Astrocyte of the cerebellum (primary cell): ENCODE measurements at regions not wholly inside any gene's neighbourhood (a gene's known extent, or its start where the extent isn't known, plus 50 kb on each side); places are given as distances from the start of the nearest gene placed in this dataset.
"Not testable (repeated sequence)": the region's sequence is repeated elsewhere in the genome, so short reads cannot be mapped to it uniquely, and the experiment has no call there.

Experiments used
- DNase-seq: peaks from one replicate; pipeline ENCODE4 v3.0.0-alpha.2; 2011; ENCODE audit warnings: low read depth
- H3K4me3 ChIP-seq: 2 replicates; pipeline ENCODE4 v1.5.1; 2011; ENCODE audit warnings: mild to moderate bottlenecking, low read depth, low read length, moderate library complexity
- CTCF ChIP-seq: IDR thresholded peaks from 2 replicates; pipeline ENCODE4 v1.5.1; 2012; ENCODE audit warnings: low read length, low read depth, moderate library complexity, mild to moderate bottlenecking; ENCODE audit errors: missing control alignments
- in situ Hi-C: cut with HindIII; loops from 2 replicates; pipeline ENCODE4 v1.10.0; 2017; ENCODE audit warnings: low sequenced_read_pairs

GRCh38 chrX:109125304-109125703 lies 356.6 kb downstream of the GUCY2F start:
- H3K4me3 ChIP-seq = no peak overlapping the region
- in situ Hi-C loops = no loop called here
- DNase-seq = no peak
- TF ChIP-seq CTCF = no peak

- in situ Hi-C loops = no loop called here
- no peak for TF ChIP-seq CTCF
- no peak for DNase-seq
- H3K4me3 ChIP-seq = no peak overlapping the region
These were observed 353.0 kb upstream of the IRS4 start for GRCh38 chrX:109089359-109089758.

- H3K4me3 ChIP-seq = no peak overlapping the region
- in situ Hi-C loops = no loop called here
- no peak for DNase-seq
- no peak for TF ChIP-seq CTCF
These were observed 341.4 kb upstream of the IRS4 start for GRCh38 chrX:109077788-109078187.

DNA sequence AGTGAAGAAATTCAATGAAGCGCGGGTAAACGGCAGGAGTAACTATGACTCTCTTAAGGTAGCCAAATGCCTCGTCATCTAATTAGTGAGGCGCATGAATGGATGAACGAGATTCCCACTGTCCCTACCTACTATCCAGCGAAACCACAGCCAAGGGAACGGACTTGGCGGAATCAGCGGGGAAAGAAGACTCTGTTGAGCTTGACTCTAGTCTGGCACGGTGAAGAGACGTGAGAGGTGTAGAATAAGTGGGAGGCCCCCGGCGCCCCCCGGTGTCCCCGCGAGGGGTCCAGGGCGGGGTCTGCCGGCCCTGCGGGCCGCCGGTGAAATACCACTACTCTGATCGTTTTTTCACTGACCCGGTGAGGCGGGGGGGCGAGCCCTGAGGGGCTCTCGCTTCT lies 317.8 kb upstream of the IRS4 start:
- peak; percentile 13 for DNase-seq
- in situ Hi-C loops, H3K4me3 ChIP-seq: not testable (repeated sequence)

DNA sequence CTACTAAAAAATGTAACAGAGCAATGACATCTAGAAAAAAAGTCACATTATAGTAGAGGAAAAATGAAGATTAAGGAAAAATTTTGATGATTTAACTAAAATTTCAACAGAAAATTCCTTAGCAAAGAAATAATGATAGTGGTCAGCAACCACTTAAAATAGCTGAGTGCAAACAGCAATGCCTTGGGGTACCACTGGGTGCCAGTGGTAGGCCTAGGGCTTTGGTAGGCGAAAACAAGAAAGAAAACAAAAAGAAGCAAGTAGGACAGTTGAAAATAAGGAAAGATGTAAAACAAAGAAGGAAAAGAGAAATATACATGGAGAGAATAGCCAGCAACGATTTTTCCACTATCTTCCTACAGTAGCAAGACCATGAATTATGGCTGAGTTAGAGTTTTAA lies 313.5 kb upstream of the IRS4 start:
- no peak for DNase-seq
- no peak for TF ChIP-seq CTCF
- H3K4me3 ChIP-seq = no peak overlapping the region
- in situ Hi-C loops = no loop called here

DNA sequence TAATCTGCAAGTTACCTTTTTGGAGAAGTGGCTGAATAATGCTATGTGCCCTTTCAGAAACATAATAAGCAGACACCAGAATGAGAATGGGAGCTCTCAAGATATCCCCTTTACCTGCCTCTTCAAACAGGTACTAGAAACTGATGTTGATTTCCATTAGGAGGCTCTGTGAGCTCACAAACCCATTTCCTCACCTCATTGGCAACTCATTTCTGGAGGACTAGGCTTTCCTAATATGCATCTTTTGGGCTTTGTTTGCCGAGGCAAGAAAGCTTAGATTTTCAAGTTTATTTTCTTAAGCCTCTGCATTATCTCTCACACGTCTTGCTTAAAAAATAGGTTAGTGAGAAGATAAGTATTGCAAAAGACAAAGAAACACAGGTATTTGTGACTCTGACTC lies 313.1 kb upstream of the IRS4 start:
- in situ Hi-C loops = no loop called here
- H3K4me3 ChIP-seq = no peak overlapping the region
- no peak for DNase-seq
- no peak for TF ChIP-seq CTCF

GRCh38 chrX:109040057-109040456 lies 303.7 kb upstream of the IRS4 start:
- no peak overlapping the region for H3K4me3 ChIP-seq
- TF ChIP-seq CTCF = no peak
- DNase-seq = no peak
- in situ Hi-C loops = no loop called here
